AG10803 (cell line): ENCODE measurements at regions not wholly inside any gene's neighbourhood (a gene's known extent, or its start where the extent isn't known, plus 50 kb on each side); places are given as distances from the start of the nearest gene placed in this dataset.

Experiments
- DNase-seq: peaks from one replicate; pipeline ENCODE4 v3.0.0; 2010; ENCODE audit warnings: low read depth
- H3K4me3 ChIP-seq: 2 replicates; pipeline ENCODE4 v1.5.1; 2011; ENCODE audit warnings: mild to moderate bottlenecking, low read length, control low read depth
- CTCF ChIP-seq: conservative IDR thresholded peaks from 2 replicates; pipeline ENCODE4 v1.5.1; 2011; ENCODE audit warnings: mild to moderate bottlenecking, low read length, control low read depth, inconsistent platforms

- no peak overlapping the region for H3K4me3 ChIP-seq
- no peak for DNase-seq
- TF ChIP-seq CTCF: no peak
These were observed 83.1 kb upstream of the PIK3CG start for GRCh38 chr7:106781828-106782544.

- H3K4me3 ChIP-seq: no peak overlapping the region
- DNase-seq: no peak
- TF ChIP-seq CTCF: no peak
These were observed 81.8 kb upstream of the PIK3CG start for GRCh38 chr7:106783286-106783685.

DNA sequence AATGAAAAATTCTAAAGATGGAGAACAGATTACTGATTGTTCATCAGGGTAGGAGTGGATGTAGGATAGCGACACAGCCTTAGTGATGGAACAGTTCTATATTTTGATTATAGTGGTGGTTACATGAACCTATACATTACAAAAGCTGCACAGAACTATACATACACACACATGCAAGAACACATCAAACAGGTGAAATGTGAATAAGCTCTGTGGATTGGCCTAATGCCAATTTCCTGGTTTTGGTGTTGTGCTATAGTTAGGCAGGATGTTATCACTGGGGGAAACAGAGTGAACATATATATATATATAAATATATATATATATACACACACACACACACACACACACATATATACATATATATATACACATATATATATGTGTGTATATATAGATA, 76.4 kb upstream of the PIK3CG start:
- H3K4me3 ChIP-seq: no peak overlapping the region
- no peak for TF ChIP-seq CTCF
- no peak for DNase-seq

DNA sequence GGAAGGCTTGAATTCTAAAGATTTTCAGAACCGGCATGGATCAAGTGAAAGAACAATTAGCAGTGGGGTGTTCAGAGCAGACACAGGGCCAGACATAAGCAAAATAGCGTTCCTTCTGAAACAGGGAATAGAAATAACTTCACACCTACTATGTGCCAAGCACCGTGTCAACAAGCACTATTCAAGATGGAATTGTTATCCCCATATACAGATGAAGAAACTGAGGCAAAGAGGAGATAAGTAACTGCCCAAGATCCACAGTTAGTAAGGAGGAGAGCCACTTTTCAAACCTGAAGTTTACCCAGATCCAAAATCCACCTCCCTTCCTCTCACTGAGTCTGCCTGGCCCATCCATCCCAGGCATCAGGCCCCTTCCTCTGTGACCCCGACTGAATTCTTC, 73.6 kb upstream of the PIK3CG start:
- TF ChIP-seq CTCF: no peak
- DNase-seq: no peak
- H3K4me3 ChIP-seq: no peak overlapping the region

GRCh38 chr7:106792233-106792926, 72.7 kb upstream of the PIK3CG start:
- H3K4me3 ChIP-seq: no peak overlapping the region
- TF ChIP-seq CTCF: no peak
- no peak for DNase-seq

GRCh38 chr7:106793015-106793975, 71.8 kb upstream of the PIK3CG start:
- H3K4me3 ChIP-seq: no peak overlapping the region
- peak; percentile 19 for DNase-seq
- peak; percentile 69 for TF ChIP-seq CTCF
